ENCODE measurements at regions not wholly inside any gene's neighbourhood (a gene's known extent, or its start where the extent isn't known, plus 50 kb on each side); places are given as distances from the start of the nearest gene placed in this dataset.

GRCh38 chr13:39985071-39985470, 329.6 kb downstream of the COG6 start:
- TF ChIP-seq SIN3A (IDR thresholded peaks at IDR 0.05; ENCODE audit: borderline replicate concordance, insufficient read depth, low read length), result no peak
- no peak for TF ChIP-seq REST (IDR thresholded peaks at IDR 0.05; ENCODE audit: insufficient read depth in 1 of 2, low read depth in 2 of 2, low read length in 2 of 2)
- TF ChIP-seq POLR2AphosphoS5 (IDR thresholded peaks at IDR 0.05; ENCODE audit: low read depth, low read length), result no peak
- TF ChIP-seq FOXP2 (optimal IDR thresholded peaks at IDR 0.05; ENCODE audit: borderline replicate concordance, extremely low read depth, extremely low read length, insufficient read depth), result no peak
- no peak for TF ChIP-seq TAF1 (IDR thresholded peaks at IDR 0.05; ENCODE audit: borderline replicate concordance, insufficient read depth, low read length)

GRCh38 chr13:39988351-39988750, 332.9 kb downstream of the COG6 start:
- no peak for TF ChIP-seq TAF1 (IDR thresholded peaks at IDR 0.05; ENCODE audit: borderline replicate concordance, insufficient read depth, low read length)
- no peak for TF ChIP-seq FOXP2 (optimal IDR thresholded peaks at IDR 0.05; ENCODE audit: borderline replicate concordance, extremely low read depth, extremely low read length, insufficient read depth)
- no peak for TF ChIP-seq POLR2AphosphoS5 (IDR thresholded peaks at IDR 0.05; ENCODE audit: low read depth, low read length)
- TF ChIP-seq REST (IDR thresholded peaks at IDR 0.05; ENCODE audit: insufficient read depth in 1 of 2, low read depth in 2 of 2, low read length in 2 of 2), result no peak
- no peak for TF ChIP-seq SIN3A (IDR thresholded peaks at IDR 0.05; ENCODE audit: borderline replicate concordance, insufficient read depth, low read length)

- TF ChIP-seq SIN3A (IDR thresholded peaks at IDR 0.05; ENCODE audit: borderline replicate concordance, insufficient read depth, low read length), result no peak
These were observed 342.7 kb downstream of the COG6 start for GRCh38 chr13:39998166-39998565.

- TF ChIP-seq FOXP2 (optimal IDR thresholded peaks at IDR 0.05; ENCODE audit: borderline replicate concordance, extremely low read depth, extremely low read length, insufficient read depth) (no peak), TAF1 (IDR thresholded peaks at IDR 0.05; ENCODE audit: borderline replicate concordance, insufficient read depth, low read length) (no peak), REST (IDR thresholded peaks at IDR 0.05; ENCODE audit: insufficient read depth in 1 of 2, low read depth in 2 of 2, low read length in 2 of 2) (no peak), SIN3A (IDR thresholded peaks at IDR 0.05; ENCODE audit: borderline replicate concordance, insufficient read depth, low read length) (no peak), POLR2AphosphoS5 (IDR thresholded peaks at IDR 0.05; ENCODE audit: low read depth, low read length) (no peak)
These were observed 346.6 kb downstream of the COG6 start for GRCh38 chr13:40002016-40002415.

GRCh38 chr13:40013554-40013953, 358.1 kb downstream of the COG6 start:
- TF ChIP-seq SIN3A (IDR thresholded peaks at IDR 0.05; ENCODE audit: borderline replicate concordance, insufficient read depth, low read length) (no peak), TAF1 (IDR thresholded peaks at IDR 0.05; ENCODE audit: borderline replicate concordance, insufficient read depth, low read length) (no peak), REST (IDR thresholded peaks at IDR 0.05; ENCODE audit: insufficient read depth in 1 of 2, low read depth in 2 of 2, low read length in 2 of 2) (no peak), POLR2AphosphoS5 (IDR thresholded peaks at IDR 0.05; ENCODE audit: low read depth, low read length) (no peak)

Measured in PFSK-1 (cell line).